GM12878 (cell line): ENCODE measurements at regions not wholly inside any gene's neighbourhood (a gene's known extent, or its start where the extent isn't known, plus 50 kb on each side); places are given as distances from the start of the nearest gene placed in this dataset.

Experiments used
- ATAC-seq: fragments of 200-7000 bp; cut with Tn5 transposase; 3 replicates; pipeline ENCODE4 v1.9.1; 2020; ENCODE audit warnings: mild to moderate bottlenecking, moderate library complexity
- BruUV-seq: library from RNA; stranded (reverse); fragments of 400-500 nt; replicated peaks from 2 replicates; lab custom pipeline; 2021; lab: Mats Ljungman, UMichigan
- CTCF ChIA-PET: fragments of 300-600 bp; sonication (Branson Sonifier 250); formaldehyde crosslinking; extraction: SDS; loops from one replicate; lab custom pipeline; 2021; ENCODE audit warnings: inconsistent platforms; lab: Yijun Ruan, JAX
- POLR2A ChIA-PET: fragments of 350-600 bp; formaldehyde crosslinking; extraction: SDS; loops from one replicate; lab custom pipeline; 2021; ENCODE audit warnings: inconsistent platforms; lab: Charles Lee
- RAD21 ChIA-PET: fragments of 300-600 bp; sonication (Branson Sonifier 250); formaldehyde crosslinking; loops from one replicate; lab custom pipeline; 2023; ENCODE audit warnings: antibody characterized with exemption; ENCODE audit not compliant: unreplicated experiment; lab: Charles Lee
- SMC1A ChIA-PET: fragments of 300-600 bp; sonication (Branson Sonifier 250); formaldehyde crosslinking; loops from one replicate; lab custom pipeline; 2023; ENCODE audit not compliant: unreplicated experiment, uncharacterized antibody; lab: Charles Lee
- DNase-seq: peaks from one replicate; pipeline ENCODE4 v3.0.0-alpha.2; 2011; ENCODE audit warnings: low read depth, low spot score
- FAIRE-seq: peaks from 3 replicates; lab custom pipeline; 2011; peaks lifted over from hg19 to GRCh38; lab: Jason Lieb, UNC
- H2AFZ ChIP-seq: 2 replicates; pipeline ENCODE4 v1.6.0; 2011; ENCODE audit warnings: low read depth, low read length, control low read depth; ENCODE audit not compliant: control insufficient read depth
- H3K27ac ChIP-seq: 2 replicates; pipeline ENCODE4 v1.5.1; 2011; ENCODE audit warnings: control low read depth; ENCODE audit not compliant: control insufficient read depth, insufficient read depth
- H3K27me3 ChIP-seq, 2 experiments: replicated peaks in 1 of 2; 2 replicates each; pipeline versions ENCODE4 v1.6.0 to v1.6.1; 2011; ENCODE audit warnings: low read length in 1 of 2; ENCODE audit not compliant: control insufficient read depth in 2 of 2, insufficient read depth in 2 of 2
- H3K36me3 ChIP-seq, 2 experiments: 2 replicates each; pipeline ENCODE4 v1.5.1; 2011; ENCODE audit warnings: low read length in 1 of 2; ENCODE audit not compliant: control insufficient read depth in 2 of 2, insufficient read depth in 2 of 2
- H3K4me1 ChIP-seq: 2 replicates; pipeline ENCODE4 v1.6.1; 2011; ENCODE audit warnings: mild to moderate bottlenecking, low read length, moderate library complexity, mixed read lengths; ENCODE audit not compliant: control insufficient read depth, insufficient read depth
- H3K4me2 ChIP-seq: 2 replicates; pipeline ENCODE4 v1.6.0; 2011; ENCODE audit warnings: control low read depth; ENCODE audit not compliant: control insufficient read depth, insufficient read depth
- H3K4me3 ChIP-seq: fragments of 200-600 bp; sonication (generic); 2 replicates; pipeline ENCODE4 v1.5.1; 2016
- H3K79me2 ChIP-seq: 2 replicates; pipeline ENCODE4 v1.6.0; 2011; ENCODE audit warnings: low read length; ENCODE audit not compliant: control insufficient read depth, insufficient read depth
- H3K9ac ChIP-seq: 2 replicates; pipeline ENCODE4 v1.8.0; 2011; ENCODE audit warnings: low read length, control low read depth, mixed read lengths; ENCODE audit not compliant: control insufficient read depth, insufficient read depth
- H3K9me3 ChIP-seq: replicated peaks from 3 replicates; pipeline ENCODE4 v1.5.1; 2011; ENCODE audit warnings: mild to moderate bottlenecking, low read length; ENCODE audit not compliant: control insufficient read depth, insufficient read depth
- H4K20me1 ChIP-seq: 2 replicates; pipeline ENCODE4 v1.6.0; 2011; ENCODE audit not compliant: control insufficient read depth, insufficient read depth
- EED ChIP-seq: sonication (generic); IDR thresholded peaks from 2 replicates; pipeline ENCODE4 v1.6.1; 2016; ENCODE audit warnings: antibody characterized with exemption, low read depth
- HDAC2 ChIP-seq: fragments of 200-600 bp; sonication (generic); IDR thresholded peaks from 2 replicates; pipeline ENCODE4 v1.6.1; 2017
- KLF5 ChIP-seq: fragments of 450-650 bp; IDR thresholded peaks from 2 replicates; pipeline ENCODE4 v1.6.1; 2014; ENCODE audit warnings: mild to moderate bottlenecking; ENCODE audit not compliant: partially characterized antibody
- PAX5 ChIP-seq: IDR thresholded peaks from 2 replicates; pipeline ENCODE4 v1.6.1; 2011; ENCODE audit warnings: low read depth, low read length, borderline replicate concordance
- PML ChIP-seq: IDR thresholded peaks from 2 replicates; pipeline ENCODE4 v1.6.1; 2012; ENCODE audit warnings: low read length, inconsistent platforms
- SMAD5 ChIP-seq: IDR thresholded peaks from 2 replicates; pipeline ENCODE4 v1.6.1; 2016; ENCODE audit warnings: antibody characterized with exemption, low read depth
- SUPT20H ChIP-seq: IDR thresholded peaks from 2 replicates; pipeline ENCODE4 v1.6.1; 2011; ENCODE audit warnings: low read depth, mild to moderate bottlenecking, low read length, moderate library complexity, borderline replicate concordance; ENCODE audit not compliant: control insufficient read depth
- TCF3 ChIP-seq: IDR thresholded peaks from 2 replicates; pipeline ENCODE4 v1.6.1; 2012; ENCODE audit warnings: low read depth, mild to moderate bottlenecking, low read length, borderline replicate concordance; ENCODE audit not compliant: insufficient read depth
- WGBS: methylation state at CpG from one replicate; pipeline ENCODE4 v1.1.6; 2016; ENCODE audit warnings: low lambda C conversion rate; ENCODE audit not compliant: insufficient replicate concordance, insufficient coverage; ENCODE audit errors: missing lambda C conversion rate; 5-methylcytosine and 5-hydroxymethylcytosine counted together
- in situ Hi-C: fragments of 300-500 bp; cut with MboI; formaldehyde crosslinking; loops from 9 replicates; pipeline ENCODE4 v1.14.3; 2018; ENCODE audit warnings: mixed read lengths
- intact Hi-C: fragments of 100-400 bp; cut with micrococcal nuclease; formaldehyde crosslinking; loops from one replicate; pipeline ENCODE4 v1.14.2; 2022; ENCODE audit not compliant: unreplicated experiment
- TF ChIP-seq, protein P1 (sequence below): IDR thresholded peaks from 2 replicates; pipeline ENCODE4 v1.6.1; 2011; ENCODE audit warnings: low read depth, low read length, improper control_type of control experiment, borderline replicate concordance

DNA sequence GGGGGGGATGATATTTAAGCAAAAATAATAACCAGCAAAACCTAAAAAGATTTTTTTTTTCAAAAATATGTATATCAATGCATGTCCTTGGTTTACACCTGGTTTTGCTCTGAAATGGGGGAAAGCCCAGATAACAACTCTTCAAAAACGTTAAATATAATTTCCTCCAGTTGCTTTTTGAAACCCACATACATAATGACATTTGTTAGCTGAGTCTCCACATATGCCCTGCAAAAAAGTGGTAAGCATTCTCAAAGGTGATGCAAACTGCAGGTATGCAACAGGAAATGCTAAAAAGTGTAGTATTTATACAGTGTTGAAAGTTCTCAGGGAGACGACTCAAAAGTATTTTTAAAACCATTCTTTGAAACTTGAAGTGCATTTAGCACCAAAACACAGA, 258.6 kb downstream of the ZEB2 start (continued):
- no peak for TF ChIP-seq PML
- TF ChIP-seq, protein P1, sequence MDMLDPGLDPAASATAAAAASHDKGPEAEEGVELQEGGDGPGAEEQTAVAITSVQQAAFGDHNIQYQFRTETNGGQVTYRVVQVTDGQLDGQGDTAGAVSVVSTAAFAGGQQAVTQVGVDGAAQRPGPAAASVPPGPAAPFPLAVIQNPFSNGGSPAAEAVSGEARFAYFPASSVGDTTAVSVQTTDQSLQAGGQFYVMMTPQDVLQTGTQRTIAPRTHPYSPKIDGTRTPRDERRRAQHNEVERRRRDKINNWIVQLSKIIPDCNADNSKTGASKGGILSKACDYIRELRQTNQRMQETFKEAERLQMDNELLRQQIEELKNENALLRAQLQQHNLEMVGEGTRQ: no peak
- no peak for TF ChIP-seq SMAD5

DNA sequence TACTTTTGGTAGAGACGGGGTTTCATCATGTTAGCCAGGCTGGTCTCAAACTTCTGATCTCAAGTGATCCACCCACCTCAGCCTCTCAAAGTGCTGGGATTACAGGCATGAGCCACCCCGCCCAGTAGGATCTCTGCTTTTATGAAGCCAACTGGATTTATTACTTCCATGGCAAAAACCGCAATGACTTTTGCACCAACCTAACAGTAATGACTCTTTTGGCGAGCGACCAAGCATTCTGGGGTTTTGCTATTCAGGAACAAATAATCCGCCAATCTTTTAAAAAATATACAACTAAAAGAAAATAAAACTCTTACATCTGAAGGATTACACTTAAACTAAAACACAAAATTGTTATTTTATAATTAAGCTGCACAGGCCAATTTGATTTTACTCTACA, 260.6 kb downstream of the ZEB2 start:
- no peaks in the 10 kb centered on the region for H3K79me2 ChIP-seq
- WGBS: 95% methylated on average over 6 of the region's 6 CpGs
- no peaks in the 10 kb centered on the region for H3K4me1 ChIP-seq
- no peak overlapping the region for H3K4me2 ChIP-seq
- H3K27ac ChIP-seq: no peak overlapping the region
- ATAC-seq (no peak), FAIRE-seq (no peak), DNase-seq (no peak)
- H3K36me3 ChIP-seq: no peaks in the 10 kb centered on the region
- POLR2A ChIA-PET: interaction anchor here (1.0 kb wide), 2 partner anchors 9 to 10 kb away, joined by 3 read pairs; no protein-coding TSS in a partner anchor
- no peaks in the 10 kb centered on the region for H4K20me1 ChIP-seq
- TF ChIP-seq HDAC2 (no peak), TCF3 (no peak), SUPT20H (no peak), KLF5 (no peak), EED (no peak), PAX5 (no peak)
- SMC1A ChIA-PET: interaction anchor here (0.9 to 1.2 kb wide), 2 partner anchors 9 to 10 kb away, joined by 3 to 4 read pairs; no protein-coding TSS in a partner anchor
- H3K9me3 ChIP-seq: peaks cover 17% of the 10 kb centered on the region
- H3K27me3 ChIP-seq: no peaks in the 10 kb centered on the region
- intact Hi-C loops (no loop called here), in situ Hi-C loops (no loop called here)
- RAD21 ChIA-PET: no interaction called here
- no peak overlapping the region for H3K9ac ChIP-seq
- CTCF ChIA-PET: interaction anchor here (1.5 kb wide), 1 partner anchor 97 kb away, joined by 3 read pairs; no protein-coding TSS in a partner anchor
- BruUV-seq: no TSS peak
- no peak overlapping the region for H3K4me3 ChIP-seq
- no peak overlapping the region for H2AFZ ChIP-seq
